Breast epithelium (tissue), 3 donors: ENCODE measurements at regions not wholly inside any gene's neighbourhood (a gene's known extent, or its start where the extent isn't known, plus 50 kb on each side); places are given as distances from the start of the nearest gene placed in this dataset.

ENCODE experiments used
- POLR2A ChIP-seq: fragments of 450-650 bp; IDR thresholded peaks from one replicate; pipeline ENCODE4 v1.6.1; 2016; ENCODE audit warnings: antibody characterized with exemption, mild to moderate bottlenecking, moderate library complexity
- POLR2AphosphoS5 ChIP-seq, 3 donors: sonication (generic); formaldehyde crosslinking; IDR thresholded peaks; one replicate each; pipeline ENCODE4 v1.6.1; 2017; ENCODE audit warnings: antibody characterized with exemption in 3 of 3
- TF ChIP-seq, protein P1 (sequence below), 3 donors: fragments of 450-650 bp; IDR thresholded peaks; one replicate each; pipeline ENCODE4 v1.5.1; 2016 to 2017; ENCODE audit warnings: antibody characterized with exemption in 3 of 3, mild to moderate bottlenecking in 3 of 3, moderate library complexity in 3 of 3

- TF ChIP-seq POLR2A (no peak), POLR2AphosphoS5 (IDR thresholded peaks at IDR 0.05) (no peak)
- TF ChIP-seq, protein P1, sequence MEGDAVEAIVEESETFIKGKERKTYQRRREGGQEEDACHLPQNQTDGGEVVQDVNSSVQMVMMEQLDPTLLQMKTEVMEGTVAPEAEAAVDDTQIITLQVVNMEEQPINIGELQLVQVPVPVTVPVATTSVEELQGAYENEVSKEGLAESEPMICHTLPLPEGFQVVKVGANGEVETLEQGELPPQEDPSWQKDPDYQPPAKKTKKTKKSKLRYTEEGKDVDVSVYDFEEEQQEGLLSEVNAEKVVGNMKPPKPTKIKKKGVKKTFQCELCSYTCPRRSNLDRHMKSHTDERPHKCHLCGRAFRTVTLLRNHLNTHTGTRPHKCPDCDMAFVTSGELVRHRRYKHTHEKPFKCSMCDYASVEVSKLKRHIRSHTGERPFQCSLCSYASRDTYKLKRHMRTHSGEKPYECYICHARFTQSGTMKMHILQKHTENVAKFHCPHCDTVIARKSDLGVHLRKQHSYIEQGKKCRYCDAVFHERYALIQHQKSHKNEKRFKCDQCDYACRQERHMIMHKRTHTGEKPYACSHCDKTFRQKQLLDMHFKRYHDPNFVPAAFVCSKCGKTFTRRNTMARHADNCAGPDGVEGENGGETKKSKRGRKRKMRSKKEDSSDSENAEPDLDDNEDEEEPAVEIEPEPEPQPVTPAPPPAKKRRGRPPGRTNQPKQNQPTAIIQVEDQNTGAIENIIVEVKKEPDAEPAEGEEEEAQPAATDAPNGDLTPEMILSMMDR (IDR thresholded peaks at IDR 0.05) = no peak
Observed at GRCh38 chr5:119304439-119305211, 51.2 kb upstream of the TNFAIP8 start.
